Activated CD8-positive, alpha-beta T cell treated with anti-CD3 and anti-CD28 coated beads for 36 hours (primary cell): ENCODE measurements at regions not wholly inside any gene's neighbourhood (a gene's known extent, or its start where the extent isn't known, plus 50 kb on each side); places are given as distances from the start of the nearest gene placed in this dataset.

Experiments
- ATAC-seq: fragments of 200-7000 bp; cut with Tn5 transposase; one replicate; pipeline ENCODE4 v1.10.0; 2021; ENCODE audit warnings: mild to moderate bottlenecking, moderate library complexity
- CTCF ChIA-PET: fragments of 350-600 bp; sonication (Branson Sonifier 250); formaldehyde crosslinking; loops from one replicate; lab custom pipeline; 2021; ENCODE audit warnings: antibody characterized with exemption; lab: Charles Lee
- POLR2A ChIA-PET: fragments of 350-600 bp; sonication (Branson Sonifier 250); formaldehyde crosslinking; loops from one replicate; lab custom pipeline; 2021; ENCODE audit warnings: antibody characterized with exemption; lab: Charles Lee
- DNase-seq: peaks from one replicate; pipeline ENCODE4 v3.0.0-alpha.2; 2020
- H3K27ac Mint-ChIP-seq: one replicate; pipeline ENCODE4 v1.8.0; 2021; ENCODE audit warnings: mild to moderate bottlenecking, mixed read lengths
- H3K27me3 Mint-ChIP-seq: one replicate; pipeline ENCODE4 v1.8.0; 2021; ENCODE audit warnings: mixed read lengths
- H3K36me3 Mint-ChIP-seq: one replicate; pipeline ENCODE4 v1.8.0; 2021; ENCODE audit warnings: low read depth, mixed read lengths
- H3K4me1 Mint-ChIP-seq: one replicate; pipeline ENCODE4 v1.8.0; 2021; ENCODE audit warnings: low read depth, mixed read lengths
- H3K4me3 Mint-ChIP-seq: one replicate; pipeline ENCODE4 v1.8.0; 2021; ENCODE audit warnings: mild to moderate bottlenecking, moderate library complexity, mixed read lengths
- H3K9me3 Mint-ChIP-seq: one replicate; pipeline ENCODE4 v1.8.0; 2021; ENCODE audit warnings: mixed read lengths
- CTCF ChIP-seq: fragments of 200-600 bp; IDR thresholded peaks from one replicate; pipeline ENCODE4 v1.8.0; 2022; ENCODE audit warnings: antibody characterized with exemption, mild to moderate bottlenecking
- intact Hi-C: fragments of 100-400 bp; cut with micrococcal nuclease; formaldehyde crosslinking; loops from one replicate; pipeline ENCODE4 v1.10.0; 2022

GRCh38 chr7:134561-135256 lies 57.7 kb upstream of the FAM20C start:
- no peak overlapping the region for H3K4me3 Mint-ChIP-seq
- intact Hi-C loops = no loop called here
- H3K27ac Mint-ChIP-seq = no peak overlapping the region
- H3K9me3 Mint-ChIP-seq = no peaks in the 10 kb centered on the region
- H3K36me3 Mint-ChIP-seq = no peaks in the 10 kb centered on the region
- ATAC-seq = no peak
- no peak for TF ChIP-seq CTCF
- ChIA-PET CTCF (no interaction called here), POLR2A (no interaction called here)
- H3K27me3 Mint-ChIP-seq = peaks cover 2% of the 10 kb centered on the region
- no peak for DNase-seq
- H3K4me1 Mint-ChIP-seq = no peaks in the 10 kb centered on the region

GRCh38 chr7:135257-135653 lies 57.1 kb upstream of the FAM20C start:
- peaks cover 2% of the 10 kb centered on the region for H3K27me3 Mint-ChIP-seq
- no peak overlapping the region for H3K27ac Mint-ChIP-seq
- no peaks in the 10 kb centered on the region for H3K4me1 Mint-ChIP-seq
- ChIA-PET POLR2A (no interaction called here), CTCF (no interaction called here)
- H3K4me3 Mint-ChIP-seq = no peak overlapping the region
- DNase-seq = no peak
- TF ChIP-seq CTCF = no peak
- no peaks in the 10 kb centered on the region for H3K36me3 Mint-ChIP-seq
- no peaks in the 10 kb centered on the region for H3K9me3 Mint-ChIP-seq
- no peak for ATAC-seq
- intact Hi-C loops = no loop called here

GRCh38 chr7:135731-136645 lies 56.4 kb upstream of the FAM20C start:
- Mint-ChIP-seq H3K36me3 (no peaks in the 10 kb centered on the region), H3K9me3 (no peaks in the 10 kb centered on the region), H3K4me3 (no peak overlapping the region), H3K27ac (no peak overlapping the region), H3K27me3 (peaks cover 3% of the 10 kb centered on the region), H3K4me1 (no peaks in the 10 kb centered on the region)
- ATAC-seq (no peak), DNase-seq (no peak)
- CTCF ChIA-PET = no interaction called here
- TF ChIP-seq CTCF = no peak
- intact Hi-C loops = no loop called here
- POLR2A ChIA-PET = no interaction called here

GRCh38 chr7:137094-137891 lies 55.1 kb upstream of the FAM20C start:
- H3K27me3 Mint-ChIP-seq = peaks cover 4% of the 10 kb centered on the region
- no peak overlapping the region for H3K27ac Mint-ChIP-seq
- no peaks in the 10 kb centered on the region for H3K36me3 Mint-ChIP-seq
- CTCF ChIA-PET = no interaction called here
- TF ChIP-seq CTCF = no peak
- POLR2A ChIA-PET = no interaction called here
- no peaks in the 10 kb centered on the region for H3K4me1 Mint-ChIP-seq
- no peaks in the 10 kb centered on the region for H3K9me3 Mint-ChIP-seq
- no peak for DNase-seq
- intact Hi-C loops = no loop called here
- H3K4me3 Mint-ChIP-seq = no peak overlapping the region
- no peak for ATAC-seq
